Colon (tissue), 2 donors: ENCODE measurements at regions not wholly inside any gene's neighbourhood (a gene's known extent, or its start where the extent isn't known, plus 50 kb on each side); places are given as distances from the start of the nearest gene placed in this dataset.
"Not testable (repeated sequence)": the region's sequence is repeated elsewhere in the genome, so short reads cannot be mapped to it uniquely, and the experiment has no call there.

Experiments
- FAIRE-seq: peaks from 2 replicates; lab custom pipeline; 2012; peaks lifted over from hg19 to GRCh38; lab: Jason Lieb, UNC
- donor health status: control.
- donor health status: control.

DNA sequence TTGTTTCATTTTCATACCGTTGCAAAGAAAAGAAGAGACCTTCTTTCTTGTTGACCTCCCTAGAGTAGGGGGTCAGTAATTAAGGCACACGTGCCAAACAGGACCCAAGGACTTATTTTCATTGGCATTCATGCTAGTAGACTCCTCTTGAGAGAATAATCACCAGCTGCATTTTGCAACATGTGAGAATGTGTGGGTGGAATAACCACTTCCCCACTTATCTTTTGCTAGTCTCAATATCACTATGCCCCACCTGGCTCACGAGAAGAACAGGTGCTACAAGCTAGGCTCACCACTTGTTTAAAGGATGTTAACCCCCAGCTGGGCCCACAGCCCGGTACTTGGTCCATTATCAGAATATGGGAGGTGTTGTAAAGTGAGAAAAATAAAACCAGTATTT, 460.7 kb upstream of the MEF2C start:
- no peak for FAIRE-seq

DNA sequence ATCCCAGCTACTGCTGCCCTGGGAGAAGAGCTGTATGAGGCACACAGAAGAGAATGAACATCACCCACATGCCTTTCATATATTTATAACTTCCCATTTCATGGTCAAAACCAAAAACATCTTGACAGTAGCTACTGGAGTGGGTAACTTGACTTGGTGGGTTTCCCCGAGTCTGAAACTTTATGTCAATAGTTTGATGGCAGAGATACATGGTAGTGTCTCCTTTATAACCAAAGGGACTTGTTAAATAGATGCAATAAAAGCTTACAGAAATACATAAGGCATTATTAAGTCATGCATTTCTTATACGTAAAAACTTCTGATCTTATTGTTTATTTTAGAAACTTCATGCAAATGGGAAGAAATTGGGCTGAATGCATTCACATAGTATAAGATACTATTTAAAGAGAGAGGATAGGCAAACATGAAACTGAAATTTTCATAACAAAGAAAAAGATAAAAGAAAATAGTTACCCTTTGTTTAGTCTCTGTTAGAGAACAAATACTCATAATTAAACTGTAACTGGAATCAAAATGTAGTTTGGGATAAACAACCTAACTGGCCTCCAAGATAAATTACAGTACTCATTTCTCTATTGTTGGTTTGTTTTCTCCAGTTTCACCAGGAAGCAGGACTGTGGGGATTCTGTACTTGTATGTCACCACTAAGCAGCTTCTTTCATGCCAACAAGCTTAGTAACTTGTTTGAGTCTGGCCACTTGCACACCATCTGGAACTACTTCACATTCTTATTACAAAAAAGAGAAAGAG, 459.3 kb upstream of the MEF2C start:
- no peak for FAIRE-seq

DNA sequence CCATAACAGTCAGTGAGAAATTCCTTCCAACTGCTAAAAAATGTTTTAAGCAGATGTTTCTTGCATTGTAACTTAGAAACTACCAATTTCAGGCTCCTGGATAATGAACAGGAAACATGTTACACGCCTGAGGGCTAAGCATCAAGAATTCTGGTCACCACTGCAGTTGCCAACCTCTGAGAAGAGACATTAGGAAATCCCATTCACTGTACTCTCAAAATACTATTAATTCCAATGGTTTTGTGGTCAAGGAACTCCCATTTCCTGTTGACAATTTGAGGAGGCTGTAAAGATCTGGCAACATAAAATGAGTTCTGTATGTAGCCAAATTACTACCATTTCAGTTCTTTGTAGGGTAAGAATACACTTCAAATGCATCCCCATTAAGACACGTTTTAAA, 456.0 kb upstream of the MEF2C start:
- FAIRE-seq, result no peak

DNA sequence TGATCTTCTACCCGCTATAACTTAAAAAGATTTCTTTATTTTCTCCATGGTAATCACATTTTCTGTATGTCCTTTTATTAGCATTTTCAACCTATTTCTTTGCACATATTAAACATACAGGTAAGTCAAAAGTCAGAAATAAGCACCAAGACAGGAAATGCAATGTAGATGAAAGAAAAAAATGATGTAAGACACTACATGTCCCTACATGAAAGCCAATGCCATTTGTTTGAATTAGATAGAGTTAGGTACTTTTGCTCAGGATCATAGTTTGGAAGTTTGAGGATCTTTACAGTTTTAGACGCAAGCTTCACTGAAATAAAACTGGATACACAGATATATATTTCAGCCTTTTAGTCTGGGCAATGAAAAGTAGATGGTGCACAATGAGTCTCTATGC, 453.1 kb upstream of the MEF2C start:
- FAIRE-seq, result no peak

DNA sequence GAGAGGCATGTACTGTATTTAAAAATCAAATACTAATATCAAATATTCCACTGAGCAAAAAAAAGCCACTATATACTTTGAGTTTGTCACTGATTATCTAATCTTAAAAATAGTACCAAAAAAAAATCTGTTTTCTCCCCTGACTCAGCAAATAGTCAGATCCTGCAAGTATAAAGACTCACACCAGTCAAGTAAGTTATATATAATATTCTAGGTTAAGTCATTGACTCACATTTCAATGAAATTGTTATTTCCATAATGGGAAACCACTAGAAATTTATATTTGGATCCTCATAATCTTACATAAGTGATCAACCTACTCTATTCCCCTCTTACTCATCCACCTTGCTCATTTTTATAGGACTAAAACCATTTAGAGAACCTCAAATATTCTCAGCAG, 447.2 kb upstream of the MEF2C start:
- FAIRE-seq, result no peak

DNA sequence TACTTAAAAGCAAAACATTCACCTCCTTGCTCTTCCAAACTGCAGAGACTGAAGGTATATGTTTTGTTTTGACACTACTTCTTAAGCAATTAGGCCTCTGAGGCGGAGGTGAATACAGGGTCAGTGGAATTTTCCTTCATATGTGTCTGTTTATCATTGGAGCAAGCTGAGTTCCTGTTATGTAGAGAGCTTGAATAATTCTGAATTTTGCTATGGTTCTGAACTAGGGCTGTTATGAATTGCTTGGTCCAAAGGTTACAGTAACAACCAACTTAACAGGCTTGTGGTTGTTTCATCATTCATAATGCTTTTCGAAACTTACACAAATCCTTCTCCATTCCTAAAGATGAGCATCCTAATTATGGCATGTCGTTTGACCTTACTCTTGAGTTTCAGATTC, 444.6 kb upstream of the MEF2C start:
- FAIRE-seq, result no peak

DNA sequence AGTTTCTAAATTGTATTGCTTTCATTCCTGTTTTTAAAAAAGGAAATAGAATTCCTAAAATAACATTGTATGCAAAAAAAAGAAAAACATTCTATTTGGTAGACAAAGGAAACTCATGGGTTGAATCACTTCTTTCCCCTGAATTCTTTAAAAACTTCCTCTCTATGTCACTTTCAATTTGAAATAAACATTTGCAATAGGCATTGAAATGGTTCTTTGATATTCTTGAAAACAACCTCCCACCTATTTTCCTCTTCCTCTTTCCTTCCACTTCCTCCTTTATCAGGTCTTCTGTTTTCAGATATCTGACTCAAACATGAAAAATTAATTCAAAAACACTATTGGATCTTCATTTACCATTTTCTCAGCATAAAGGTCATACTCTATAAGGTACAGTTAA, 442.0 kb upstream of the MEF2C start:
- no peak for FAIRE-seq

DNA sequence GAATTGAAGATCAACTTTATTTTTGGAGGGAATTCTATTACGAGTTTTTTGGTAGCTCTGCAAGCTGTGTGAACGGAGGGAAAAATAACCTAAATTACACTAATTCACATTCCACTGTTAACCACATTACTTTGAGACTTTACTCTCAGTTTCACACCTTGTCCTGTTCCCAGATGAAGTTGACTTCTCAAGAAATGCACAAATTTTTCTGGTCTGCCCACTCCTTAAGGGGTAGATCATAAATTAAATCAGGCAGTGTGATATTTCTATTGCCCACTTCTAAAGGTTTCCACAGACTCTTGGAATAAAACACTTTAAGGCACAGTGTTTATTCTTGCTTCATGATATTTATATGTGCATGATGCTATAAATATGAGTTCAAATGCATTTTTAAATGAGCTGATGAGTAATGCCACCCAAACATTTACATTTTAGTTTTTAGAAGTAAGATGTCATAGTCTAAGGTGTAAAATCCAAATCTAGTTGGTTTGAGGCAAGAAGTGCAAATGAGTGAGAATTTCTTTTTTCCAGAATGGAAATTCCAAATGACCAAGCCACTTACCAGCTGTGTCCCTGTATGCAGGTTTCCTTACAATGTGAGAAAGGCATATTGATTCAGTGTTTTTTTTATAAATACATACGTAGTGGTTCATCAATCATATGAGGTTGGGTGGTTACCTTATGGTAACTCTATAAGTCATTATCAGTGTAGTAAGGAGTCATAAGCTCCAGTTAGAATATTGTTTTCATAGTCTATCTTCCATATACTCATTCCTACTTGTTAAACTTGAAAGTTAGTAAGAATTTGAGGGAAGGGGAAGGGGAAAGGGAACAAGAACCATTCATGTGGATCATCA, 437.7 kb upstream of the MEF2C start:
- no peak for FAIRE-seq

DNA sequence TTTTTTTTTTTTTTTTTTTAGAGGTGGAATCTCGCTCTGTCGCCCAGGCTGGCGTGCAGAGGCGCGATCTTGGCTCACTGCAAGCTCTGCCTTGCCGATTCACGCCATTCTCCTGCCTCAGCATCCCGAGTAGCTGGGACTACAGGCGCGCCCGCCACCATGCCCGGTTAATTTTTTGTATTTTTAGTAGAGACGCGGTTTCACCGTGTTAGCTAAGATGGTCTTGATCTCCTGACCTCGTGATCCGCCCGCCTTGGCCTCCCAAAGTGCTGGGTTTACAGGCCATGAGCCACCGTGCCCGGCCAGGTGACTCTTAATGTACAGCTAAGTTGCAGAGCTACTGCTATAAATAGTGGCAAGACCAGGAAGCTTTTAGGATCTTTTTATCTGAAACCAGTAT, 434.9 kb upstream of the MEF2C start:
- not testable (repeated sequence) for FAIRE-seq

DNA sequence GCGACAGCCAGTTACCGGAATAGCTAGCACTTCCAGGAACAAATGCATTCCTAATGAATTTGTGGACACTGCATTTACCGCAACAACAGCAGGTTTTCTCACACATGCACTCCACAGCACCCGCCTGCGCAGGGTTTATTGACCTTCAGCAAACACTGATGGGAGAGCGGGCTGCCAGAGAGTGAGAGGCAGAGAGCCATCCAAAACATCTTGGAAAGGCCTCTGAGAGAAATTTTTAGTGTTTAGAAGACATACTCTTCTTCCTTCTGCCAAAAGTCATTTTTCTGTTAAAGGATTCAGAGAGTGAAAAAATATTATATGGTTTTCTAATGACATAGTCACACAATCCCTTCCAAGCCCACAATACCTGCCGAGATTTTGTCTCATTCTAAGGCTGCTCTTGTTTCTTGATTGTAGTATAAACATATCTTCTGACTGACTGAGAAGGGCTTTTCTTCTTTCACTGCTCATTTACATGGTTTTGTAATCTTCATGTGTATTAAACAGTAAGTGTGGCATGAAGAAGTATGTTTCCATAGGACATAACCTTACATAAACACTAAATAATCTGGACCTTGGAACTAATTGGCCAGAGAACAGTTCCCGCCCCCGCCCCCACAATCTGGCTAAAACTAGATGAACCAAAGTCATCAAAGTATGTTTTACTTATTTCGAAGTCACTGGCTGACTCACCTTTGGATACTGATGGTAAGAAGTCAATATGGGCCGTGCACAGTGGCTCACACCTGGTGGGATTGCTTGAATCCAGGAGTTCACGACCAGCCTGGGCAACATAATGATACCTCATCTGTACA, 432.5 kb upstream of the MEF2C start:
- no peak for FAIRE-seq

DNA sequence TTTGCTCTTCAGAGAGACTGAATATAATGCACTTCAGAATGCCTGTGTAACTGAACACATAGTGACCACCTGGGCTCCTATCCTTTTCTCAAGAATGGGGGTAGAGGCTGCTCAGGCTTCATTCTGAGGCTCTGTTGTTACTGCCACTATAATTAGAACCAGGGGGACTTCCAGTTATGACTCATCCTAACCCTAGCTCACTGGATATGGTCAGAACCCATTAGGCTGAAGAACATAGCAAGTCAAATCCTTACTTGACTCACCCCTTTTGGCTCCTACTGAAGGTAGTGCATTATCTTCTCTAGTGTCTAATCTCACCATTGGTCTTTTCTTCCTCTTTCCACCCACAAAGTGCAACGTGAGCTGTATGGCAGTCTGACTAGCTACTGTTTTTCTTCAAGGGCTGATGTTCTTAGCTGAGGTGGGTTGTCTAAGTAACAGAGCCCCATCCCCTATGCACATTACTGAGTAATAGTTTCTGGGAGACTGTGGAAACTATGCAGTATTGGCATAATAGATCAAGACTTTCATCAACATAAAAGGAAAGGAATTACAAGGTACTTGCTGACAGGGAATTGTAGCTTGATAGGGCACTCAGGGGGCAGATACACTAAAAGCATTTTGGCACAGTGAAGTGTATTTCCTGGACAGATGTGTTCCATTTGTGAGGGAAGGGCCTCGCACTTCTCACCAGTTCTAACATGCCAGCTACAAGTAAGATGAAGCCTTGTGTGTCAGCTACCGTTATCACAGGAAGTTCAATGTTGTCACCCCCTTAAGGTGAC, 431.0 kb upstream of the MEF2C start:
- FAIRE-seq, result no peak

DNA sequence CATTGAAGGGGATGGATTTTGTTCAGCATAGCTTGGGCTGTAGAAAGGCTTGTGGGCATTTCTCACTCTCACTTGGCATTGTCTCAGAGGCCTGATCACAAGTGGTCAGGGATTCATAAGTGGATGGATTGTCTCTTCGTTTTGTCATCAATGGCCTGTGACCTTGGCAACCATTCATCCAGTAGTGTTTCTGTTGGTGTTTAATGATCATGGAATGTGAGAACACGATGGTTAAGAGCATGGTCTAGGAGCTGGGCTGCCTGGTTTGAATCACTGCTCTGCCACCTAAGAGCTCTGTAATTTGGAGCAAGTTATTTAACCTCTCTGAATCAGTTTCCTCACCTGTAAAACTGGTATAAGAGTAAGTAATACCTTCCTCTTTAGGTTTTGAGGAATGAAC, 430.1 kb upstream of the MEF2C start:
- no peak for FAIRE-seq

DNA sequence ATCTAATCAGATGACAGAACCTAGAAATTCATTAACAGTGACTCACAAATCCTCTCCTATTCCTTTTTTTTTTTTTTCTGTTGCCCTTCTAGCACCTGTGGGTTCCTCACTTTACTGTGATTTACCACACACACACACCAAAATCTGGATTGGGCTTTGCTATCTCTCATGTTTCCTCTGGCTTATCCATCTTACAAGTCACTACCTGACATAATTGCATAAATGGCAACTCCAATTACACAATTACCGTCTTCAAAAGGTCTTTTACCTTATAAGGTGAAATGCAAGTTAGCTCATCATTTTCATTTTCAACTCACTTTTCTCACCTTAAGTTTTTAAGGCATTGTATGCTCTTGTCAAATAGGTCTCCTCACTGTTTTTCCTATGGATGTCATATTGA, 426.3 kb upstream of the MEF2C start:
- FAIRE-seq, result no peak

DNA sequence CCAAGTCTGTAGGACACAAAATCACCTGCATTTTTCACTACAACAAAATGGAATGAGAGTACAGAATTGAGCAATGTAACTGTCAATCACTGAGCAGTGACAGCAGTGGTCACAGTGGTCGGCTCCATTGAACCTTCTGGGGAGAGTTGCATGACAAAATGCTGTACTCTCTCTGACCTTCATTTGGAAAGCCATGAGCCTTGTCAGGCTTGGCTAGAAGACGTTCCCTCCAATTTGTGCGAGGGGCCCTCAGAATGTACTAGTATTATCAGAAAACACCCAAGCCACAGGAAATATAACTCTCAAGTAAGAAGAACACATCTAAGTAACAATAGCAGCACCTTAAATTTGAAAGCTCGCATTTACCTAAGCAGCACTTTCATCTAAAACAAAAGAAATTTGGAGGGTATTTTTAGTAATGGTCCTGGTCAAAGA, 425.6 kb upstream of the MEF2C start:
- FAIRE-seq, result no peak

DNA sequence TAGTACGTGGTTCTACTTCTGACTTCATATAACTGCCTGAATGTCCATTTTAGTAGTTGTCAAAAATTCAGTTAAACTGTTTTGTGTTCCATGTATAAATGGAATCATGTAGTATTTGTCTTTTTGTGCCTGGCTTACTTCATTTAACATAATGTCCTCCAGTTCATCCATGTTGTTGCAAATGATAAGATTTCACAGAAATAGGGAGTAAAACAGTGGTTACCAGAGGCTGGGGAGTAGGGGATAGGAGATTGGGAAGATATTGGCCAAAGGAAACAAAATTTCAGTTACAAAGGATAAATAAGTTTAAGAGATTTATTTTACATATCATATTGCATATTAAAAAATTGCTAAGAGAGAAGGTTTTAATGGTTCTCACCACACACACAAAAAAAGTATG, 425.0 kb upstream of the MEF2C start:
- FAIRE-seq, result no peak

DNA sequence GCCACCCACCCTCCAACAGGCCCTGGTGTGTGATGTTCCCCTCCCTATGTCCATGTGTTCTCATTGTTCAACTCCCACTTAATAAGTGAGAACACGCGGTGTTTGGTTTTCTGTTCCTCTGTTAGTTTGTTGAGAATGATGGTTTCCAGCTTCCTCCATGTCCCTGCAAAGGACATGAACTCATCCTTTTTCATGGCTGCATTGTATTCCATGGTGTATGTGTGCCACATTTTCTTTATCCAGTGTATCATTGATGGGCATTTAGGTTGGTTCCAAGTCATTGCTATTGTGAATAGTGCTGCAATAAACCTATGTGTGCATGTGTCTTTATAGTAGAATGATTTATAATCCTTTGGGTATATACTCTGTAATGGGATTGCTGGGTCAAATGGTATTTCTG, 424.2 kb upstream of the MEF2C start:
- FAIRE-seq, result not testable (repeated sequence)

DNA sequence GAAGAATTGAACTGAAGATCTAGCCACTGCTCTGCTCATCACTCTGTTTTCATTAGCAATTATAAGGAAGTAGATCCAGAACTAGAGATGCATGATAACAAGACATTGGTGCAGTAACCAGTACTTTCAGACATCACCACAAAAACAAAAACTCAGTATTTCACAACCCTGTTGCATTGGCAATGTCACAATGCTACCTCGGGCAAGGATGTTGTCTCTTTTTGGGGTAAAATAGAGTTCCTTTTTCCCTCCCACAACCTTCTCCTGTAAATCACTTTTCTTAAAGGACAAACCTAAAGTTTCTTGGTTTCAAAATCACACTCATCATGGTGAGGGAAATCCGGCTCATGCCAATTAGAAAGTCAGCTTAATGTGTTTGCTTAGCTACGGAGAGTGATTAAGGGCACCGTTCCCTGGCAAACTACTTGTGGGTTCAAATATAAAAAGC, 420.1 kb upstream of the MEF2C start:
- no peak for FAIRE-seq

DNA sequence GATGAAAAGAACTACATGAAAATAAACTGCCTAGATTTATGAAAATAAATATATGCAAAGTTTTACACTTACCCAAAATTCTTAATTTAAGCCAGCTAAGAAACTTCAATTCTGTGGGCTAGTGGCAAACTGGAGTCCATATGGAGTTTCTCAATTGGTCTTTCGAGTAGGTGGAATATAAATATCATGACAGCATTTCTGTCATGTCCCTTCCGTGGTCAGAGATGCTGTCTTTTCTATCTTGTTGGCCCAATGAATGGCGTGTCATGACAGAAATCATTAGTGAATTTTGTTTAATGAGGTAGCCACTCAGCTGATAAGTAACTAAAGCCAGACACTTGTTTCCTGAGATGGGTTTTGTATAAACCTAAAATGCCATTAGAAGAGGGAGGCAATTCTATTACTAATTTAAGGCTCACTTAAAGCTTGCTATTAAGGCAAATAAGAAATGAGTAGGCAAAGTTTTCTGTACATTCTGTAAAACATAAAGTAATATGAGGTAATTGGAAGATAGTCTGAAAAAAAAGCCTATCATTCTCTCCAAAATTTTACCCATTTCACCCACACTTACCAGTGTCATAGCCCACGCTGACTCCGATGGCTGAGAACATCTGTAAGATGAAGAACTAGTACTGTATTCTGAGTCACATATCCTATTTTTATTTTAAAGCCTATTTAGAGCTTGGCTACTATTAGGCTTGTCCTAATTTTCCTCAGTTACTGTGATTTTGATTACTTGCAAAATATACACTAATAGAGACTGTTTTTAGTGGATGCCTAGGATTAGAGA, 419.3 kb upstream of the MEF2C start:
- no peak for FAIRE-seq

DNA sequence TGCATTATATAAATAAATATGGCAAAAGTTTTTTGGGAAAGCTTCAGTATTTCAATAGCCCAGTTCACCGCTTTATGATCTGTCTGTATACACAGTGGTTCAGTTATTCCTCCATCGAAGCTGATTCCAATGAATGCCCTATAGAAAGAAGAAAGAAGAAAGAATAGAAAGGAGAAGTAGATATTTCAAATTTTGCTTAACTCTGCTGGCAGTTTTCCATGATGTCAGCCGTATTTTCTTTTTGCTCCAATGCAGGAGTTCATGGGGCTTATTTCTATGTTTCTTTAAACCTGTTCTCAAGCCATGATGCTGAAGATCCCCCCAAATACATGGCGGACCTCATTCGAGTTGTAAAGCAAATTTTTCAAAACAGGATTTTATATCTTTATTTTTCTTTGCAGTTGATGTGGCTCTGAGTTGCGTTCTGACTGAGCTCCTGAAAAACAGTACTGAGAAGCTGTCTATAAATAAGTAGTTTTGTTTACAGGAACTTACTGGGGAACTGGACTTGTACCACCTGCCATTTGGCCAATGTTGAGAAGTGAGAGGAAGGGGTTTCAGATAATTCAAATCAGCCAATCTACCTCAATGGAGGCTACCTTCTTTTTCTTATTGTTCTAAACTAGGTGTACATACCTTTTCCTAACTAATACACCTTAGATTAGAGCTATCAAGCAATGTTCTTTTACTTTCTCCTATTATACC, 418.5 kb upstream of the MEF2C start:
- FAIRE-seq, result no peak

DNA sequence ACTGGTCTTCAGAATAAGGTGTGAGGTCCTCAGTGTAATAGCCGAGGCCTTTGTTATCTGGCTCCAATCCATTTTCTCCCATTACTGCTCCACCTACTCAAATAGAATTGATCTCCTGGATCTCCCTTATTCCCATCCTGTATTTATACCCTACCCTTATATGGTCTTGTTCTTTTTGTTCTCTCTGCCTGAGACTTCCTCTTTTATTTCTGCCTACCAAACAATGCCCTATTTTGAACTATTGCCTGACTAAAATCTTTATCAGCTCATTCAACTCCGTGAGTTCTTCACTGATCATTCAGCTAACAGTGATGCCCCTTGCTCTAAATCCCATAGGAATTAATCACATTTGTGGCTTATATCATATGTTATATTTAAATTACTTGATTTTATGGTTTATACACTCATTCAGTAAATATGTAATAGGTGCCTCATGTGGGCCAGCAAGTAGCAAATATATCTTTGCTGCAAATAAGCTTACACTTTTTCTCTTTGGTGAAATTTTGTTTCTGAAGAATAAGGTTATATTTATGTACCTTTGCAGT, 417.5 kb upstream of the MEF2C start:
- FAIRE-seq, result no peak
